ENCODE measurements at regions not wholly inside any gene's neighbourhood (a gene's known extent, or its start where the extent isn't known, plus 50 kb on each side); places are given as distances from the start of the nearest gene placed in this dataset.

DNA sequence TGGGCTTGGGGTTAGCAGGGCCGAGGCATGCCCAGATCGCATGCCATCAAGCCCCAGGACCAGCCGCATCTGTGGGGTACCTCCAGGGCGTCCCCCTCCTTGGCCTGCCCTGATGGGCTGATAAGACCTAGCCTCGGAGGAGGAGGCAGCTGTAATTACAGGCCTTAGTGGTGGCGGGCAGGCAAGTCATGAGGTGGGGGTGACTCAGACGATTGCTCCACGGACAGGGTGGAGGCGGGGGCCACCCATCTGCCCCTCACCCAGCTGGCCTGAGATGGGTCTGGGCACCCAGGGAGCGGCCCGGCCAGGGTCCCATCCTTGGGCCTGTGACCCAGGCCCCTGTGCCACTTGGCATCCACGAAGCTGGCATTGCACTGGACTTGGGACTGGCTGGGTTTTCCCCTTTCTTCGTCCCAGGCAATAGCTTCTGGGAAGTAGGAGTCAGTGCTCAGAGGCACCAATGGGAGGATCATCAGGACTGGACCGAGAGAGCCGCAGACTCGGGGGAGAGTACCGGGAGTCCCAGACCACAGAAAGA lies 57.5 kb downstream of the CEBPB start:
- no peak for TF ChIP-seq GATA2 (IDR thresholded peaks at IDR 0.05; ENCODE audit: low read depth, low read length)
- TF ChIP-seq GATA3 (IDR thresholded peaks at IDR 0.05; ENCODE audit: low read depth, low read length) = no peak
